HG02623 (cell line): ENCODE measurements at regions not wholly inside any gene's neighbourhood (a gene's known extent, or its start where the extent isn't known, plus 50 kb on each side); places are given as distances from the start of the nearest gene placed in this dataset.

ENCODE experiments used
- ATAC-seq: cut with Tn5 transposase; IDR thresholded peaks from one replicate; pipeline ENCODE4 v1.9.1; 2021; ENCODE audit warnings: moderate library complexity; ENCODE audit not compliant: unreplicated experiment

GRCh38 chr12:125408718-125409117 lies 343.5 kb downstream of the AACS start:
- no peak for ATAC-seq

- no peak for ATAC-seq
Observed at GRCh38 chr12:125412506-125412905, 347.3 kb downstream of the AACS start.

- ATAC-seq = no peak
Observed at GRCh38 chr12:125417446-125417845, 352.2 kb downstream of the AACS start.

GRCh38 chr12:125418902-125419564 lies 353.8 kb downstream of the AACS start:
- ATAC-seq = no peak

GRCh38 chr12:125424909-125425308 lies 359.7 kb downstream of the AACS start:
- no peak for ATAC-seq

- ATAC-seq = no peak
Observed at GRCh38 chr12:125431516-125431915, 366.3 kb downstream of the AACS start.

- no peak for ATAC-seq
Observed at GRCh38 chr12:125434131-125434530, 368.9 kb downstream of the AACS start.

GRCh38 chr12:125434936-125435443 lies 369.8 kb downstream of the AACS start:
- peak; percentile 60 for ATAC-seq

- ATAC-seq = no peak
Observed at GRCh38 chr12:125435871-125436270, 370.6 kb downstream of the AACS start.

- ATAC-seq = no peak
Observed at GRCh38 chr12:125436686-125437085, 371.5 kb downstream of the AACS start.

GRCh38 chr12:125440399-125440798 lies 375.2 kb downstream of the AACS start:
- ATAC-seq = no peak

- no peak for ATAC-seq
Observed at GRCh38 chr12:125443341-125443740, 378.1 kb downstream of the AACS start.

GRCh38 chr12:125451408-125451807 lies 386.2 kb downstream of the AACS start:
- no peak for ATAC-seq

- no peak for ATAC-seq
Observed at GRCh38 chr12:125453751-125454150, 388.5 kb downstream of the AACS start.

- ATAC-seq = no peak
Observed at GRCh38 chr12:125454291-125454690, 389.1 kb downstream of the AACS start.

GRCh38 chr12:125454786-125455480 lies 389.7 kb downstream of the AACS start:
- ATAC-seq = no peak

GRCh38 chr12:125455556-125455955 lies 390.3 kb downstream of the AACS start:
- no peak for ATAC-seq

- no peak for ATAC-seq
Observed at GRCh38 chr12:125458552-125459268, 393.5 kb downstream of the AACS start.

GRCh38 chr12:125461831-125462230 lies 396.6 kb downstream of the AACS start:
- no peak for ATAC-seq

- ATAC-seq = no peak
Observed at GRCh38 chr12:125463386-125463785, 398.2 kb downstream of the AACS start.

GRCh38 chr12:125467363-125467762 lies 402.1 kb downstream of the AACS start:
- ATAC-seq = no peak

GRCh38 chr12:125469683-125470082 lies 404.4 kb downstream of the AACS start:
- no peak for ATAC-seq
